ENCODE measurements at regions not wholly inside any gene's neighbourhood (a gene's known extent, or its start where the extent isn't known, plus 50 kb on each side); places are given as distances from the start of the nearest gene placed in this dataset.
"Not testable (repeated sequence)": the region's sequence is repeated elsewhere in the genome, so short reads cannot be mapped to it uniquely, and the experiment has no call there.

GRCh38 chr3:157914882-157915281 is 191.3 kb downstream of the SHOX2 start:
- Mint-ChIP-seq H3K27ac (no peak overlapping the region), H3K36me3 (no peaks in the 10 kb centered on the region), H3K27me3 (no peaks in the 10 kb centered on the region), H3K4me3 (no peak overlapping the region), H3K9me3 (no peaks in the 10 kb centered on the region), H3K4me1 (no peaks in the 10 kb centered on the region)
- ATAC-seq (replicated peaks in 1 of 4) (no peak), DNase-seq (no peak)
- ChIA-PET CTCF (no interaction called here), POLR2A (no interaction called here)
- no peak overlapping the region for H3K27ac ChIP-seq (ENCODE audit: low read length)
- no peaks in the 10 kb centered on the region for H3K27me3 ChIP-seq (replicated peaks in 1 of 2; ENCODE audit: control insufficient read depth in 2 of 2, extremely low read depth in 1 of 2, insufficient read depth in 2 of 2, low read length in 1 of 2)
- no peaks in the 10 kb centered on the region for H3K9me3 ChIP-seq
- no peaks in the 10 kb centered on the region for H3K4me1 ChIP-seq (ENCODE audit: control insufficient read depth in 1 of 2, extremely low read depth in 1 of 2, insufficient read depth in 2 of 2, low read length in 2 of 2)
- no peaks in the 10 kb centered on the region for H3K36me3 ChIP-seq (ENCODE audit: control insufficient read depth in 2 of 2, extremely low read depth in 1 of 2, insufficient read depth in 1 of 2, low read length in 1 of 2)
- no peak overlapping the region for H3K4me3 ChIP-seq (ENCODE audit: control insufficient read depth in 1 of 2, extremely low read depth in 1 of 2, low read length in 1 of 2)

GRCh38 chr3:157913741-157914150 is 192.5 kb downstream of the SHOX2 start:
- ATAC-seq (replicated peaks in 1 of 4), result no peak
- no peak overlapping the region for H3K27ac Mint-ChIP-seq
- WGBS (ENCODE audit: insufficient coverage), result no CpG with 5 or more reads among the region's 1 CpG
- Histone ChIP-seq H3K27ac (ENCODE audit: low read length) (no peak overlapping the region), H3K4me1 (ENCODE audit: control insufficient read depth in 1 of 2, extremely low read depth in 1 of 2, insufficient read depth in 2 of 2, low read length in 2 of 2) (no peaks in the 10 kb centered on the region), H3K4me3 (ENCODE audit: control insufficient read depth in 1 of 2, extremely low read depth in 1 of 2, low read length in 1 of 2) (no peak overlapping the region), H3K9me3 (no peaks in the 10 kb centered on the region), H3K36me3 (ENCODE audit: control insufficient read depth in 2 of 2, extremely low read depth in 1 of 2, insufficient read depth in 1 of 2, low read length in 1 of 2) (no peaks in the 10 kb centered on the region), H3K27me3 (replicated peaks in 1 of 2; ENCODE audit: control insufficient read depth in 2 of 2, extremely low read depth in 1 of 2, insufficient read depth in 2 of 2, low read length in 1 of 2) (no peaks in the 10 kb centered on the region)
- no peaks in the 10 kb centered on the region for H3K9me3 Mint-ChIP-seq
- ChIA-PET POLR2A (no interaction called here), CTCF (no interaction called here)
- no peaks in the 10 kb centered on the region for H3K27me3 Mint-ChIP-seq
- no peak for DNase-seq
- no peak overlapping the region for H3K4me3 Mint-ChIP-seq
- H3K4me1 Mint-ChIP-seq, result no peaks in the 10 kb centered on the region
- H3K36me3 Mint-ChIP-seq, result no peaks in the 10 kb centered on the region

- no peak overlapping the region for H3K4me3 ChIP-seq (ENCODE audit: control insufficient read depth in 1 of 2, extremely low read depth in 1 of 2, low read length in 1 of 2)
- ATAC-seq (replicated peaks in 1 of 4) (no peak), DNase-seq (no peak)
- Mint-ChIP-seq H3K36me3 (no peaks in the 10 kb centered on the region), H3K27me3 (no peaks in the 10 kb centered on the region), H3K4me1 (no peaks in the 10 kb centered on the region), H3K4me3 (no peak overlapping the region), H3K27ac (no peak overlapping the region), H3K9me3 (no peaks in the 10 kb centered on the region)
- 56% methylated on average over 3 of the region's 5 CpGs for WGBS (ENCODE audit: insufficient coverage)
- POLR2A ChIA-PET, result no interaction called here
- H3K36me3 ChIP-seq (ENCODE audit: control insufficient read depth in 2 of 2, extremely low read depth in 1 of 2, insufficient read depth in 1 of 2, low read length in 1 of 2), result no peaks in the 10 kb centered on the region
- CTCF ChIA-PET, result no interaction called here
- no peaks in the 10 kb centered on the region for H3K27me3 ChIP-seq (replicated peaks in 1 of 2; ENCODE audit: control insufficient read depth in 2 of 2, extremely low read depth in 1 of 2, insufficient read depth in 2 of 2, low read length in 1 of 2)
- no peak overlapping the region for H3K27ac ChIP-seq (ENCODE audit: low read length)
- no peaks in the 10 kb centered on the region for H3K9me3 ChIP-seq
- no peaks in the 10 kb centered on the region for H3K4me1 ChIP-seq (ENCODE audit: control insufficient read depth in 1 of 2, extremely low read depth in 1 of 2, insufficient read depth in 2 of 2, low read length in 2 of 2)
These were observed 193.4 kb downstream of the SHOX2 start for GRCh38 chr3:157912514-157913451.

- Histone ChIP-seq H3K27ac (ENCODE audit: low read length) (no peak overlapping the region), H3K27me3 (replicated peaks in 1 of 2; ENCODE audit: control insufficient read depth in 2 of 2, extremely low read depth in 1 of 2, insufficient read depth in 2 of 2, low read length in 1 of 2) (no peaks in the 10 kb centered on the region), H3K4me1 (ENCODE audit: control insufficient read depth in 1 of 2, extremely low read depth in 1 of 2, insufficient read depth in 2 of 2, low read length in 2 of 2) (no peaks in the 10 kb centered on the region), H3K4me3 (ENCODE audit: control insufficient read depth in 1 of 2, extremely low read depth in 1 of 2, low read length in 1 of 2) (no peak overlapping the region), H3K36me3 (ENCODE audit: control insufficient read depth in 2 of 2, extremely low read depth in 1 of 2, insufficient read depth in 1 of 2, low read length in 1 of 2) (no peaks in the 10 kb centered on the region), H3K9me3 (no peaks in the 10 kb centered on the region)
- H3K27ac Mint-ChIP-seq, result no peak overlapping the region
- no peaks in the 10 kb centered on the region for H3K4me1 Mint-ChIP-seq
- POLR2A ChIA-PET, result no interaction called here
- ATAC-seq (replicated peaks in 1 of 4), result no peak
- peaks cover 8 to 22% (median 10%) of the 10 kb centered on the region in 3 donors for H3K9me3 Mint-ChIP-seq
- H3K36me3 Mint-ChIP-seq, result no peaks in the 10 kb centered on the region
- H3K4me3 Mint-ChIP-seq, result no peak overlapping the region
- DNase-seq, result no peak
- CTCF ChIA-PET, result no interaction called here
- no peaks in the 10 kb centered on the region for H3K27me3 Mint-ChIP-seq
These were observed 199.6 kb downstream of the SHOX2 start for GRCh38 chr3:157906627-157907026.

GRCh38 chr3:157905885-157906284 is 200.3 kb downstream of the SHOX2 start:
- Histone ChIP-seq H3K9me3 (no peaks in the 10 kb centered on the region), H3K36me3 (ENCODE audit: control insufficient read depth in 2 of 2, extremely low read depth in 1 of 2, insufficient read depth in 1 of 2, low read length in 1 of 2) (no peaks in the 10 kb centered on the region), H3K4me1 (ENCODE audit: control insufficient read depth in 1 of 2, extremely low read depth in 1 of 2, insufficient read depth in 2 of 2, low read length in 2 of 2) (no peaks in the 10 kb centered on the region), H3K4me3 (ENCODE audit: control insufficient read depth in 1 of 2, extremely low read depth in 1 of 2, low read length in 1 of 2) (no peak overlapping the region), H3K27me3 (replicated peaks in 1 of 2; ENCODE audit: control insufficient read depth in 2 of 2, extremely low read depth in 1 of 2, insufficient read depth in 2 of 2, low read length in 1 of 2) (no peaks in the 10 kb centered on the region), H3K27ac (ENCODE audit: low read length) (no peak overlapping the region)
- no peak overlapping the region for H3K27ac Mint-ChIP-seq
- DNase-seq (no peak), ATAC-seq (replicated peaks in 1 of 4) (no peak)
- CTCF ChIA-PET, result no interaction called here
- no peaks in the 10 kb centered on the region for H3K4me1 Mint-ChIP-seq
- no peaks in the 10 kb centered on the region for H3K36me3 Mint-ChIP-seq
- no peaks in the 10 kb centered on the region for H3K27me3 Mint-ChIP-seq
- WGBS (ENCODE audit: insufficient coverage), result no CpG with 5 or more reads among the region's 1 CpG
- POLR2A ChIA-PET, result no interaction called here
- peaks cover 8 to 22% (median 10%) of the 10 kb centered on the region in 3 donors for H3K9me3 Mint-ChIP-seq
- no peak overlapping the region for H3K4me3 Mint-ChIP-seq

GRCh38 chr3:157902680-157903079 is 203.5 kb downstream of the SHOX2 start:
- H3K27me3 ChIP-seq (replicated peaks in 1 of 2; ENCODE audit: control insufficient read depth in 2 of 2, extremely low read depth in 1 of 2, insufficient read depth in 2 of 2, low read length in 1 of 2); H3K9me3 ChIP-seq; H3K27me3 Mint-ChIP-seq; CTCF ChIA-PET; H3K4me1 Mint-ChIP-seq; DNase-seq; H3K27ac Mint-ChIP-seq; H3K4me1 ChIP-seq (ENCODE audit: control insufficient read depth in 1 of 2, extremely low read depth in 1 of 2, insufficient read depth in 2 of 2, low read length in 2 of 2); ATAC-seq (replicated peaks in 1 of 4); H3K4me3 ChIP-seq (ENCODE audit: control insufficient read depth in 1 of 2, extremely low read depth in 1 of 2, low read length in 1 of 2); POLR2A ChIA-PET; H3K27ac ChIP-seq (ENCODE audit: low read length); H3K36me3 Mint-ChIP-seq; H3K36me3 ChIP-seq (ENCODE audit: control insufficient read depth in 2 of 2, extremely low read depth in 1 of 2, insufficient read depth in 1 of 2, low read length in 1 of 2); H3K4me3 Mint-ChIP-seq: not testable (repeated sequence)
- no CpG with 5 or more reads among the region's 4 CpGs for WGBS (ENCODE audit: insufficient coverage)
- H3K9me3 Mint-ChIP-seq, result peaks cover 8 to 25% (median 10%) of the 10 kb centered on the region in 3 donors

GRCh38 chr3:157888040-157888439 is 218.2 kb downstream of the SHOX2 start:
- no peak for DNase-seq
- ATAC-seq (replicated peaks in 1 of 4), result no peak
- Mint-ChIP-seq H3K4me1 (no peaks in the 10 kb centered on the region), H3K36me3 (no peaks in the 10 kb centered on the region), H3K4me3 (no peak overlapping the region), H3K9me3 (peaks cover 0 to 6% (median 2%) of the 10 kb centered on the region in 3 donors), H3K27ac (no peak overlapping the region), H3K27me3 (no peaks in the 10 kb centered on the region)
- WGBS (ENCODE audit: insufficient coverage), result no CpG with 5 or more reads among the region's 1 CpG
- Histone ChIP-seq H3K27ac (ENCODE audit: low read length) (no peak overlapping the region), H3K36me3 (ENCODE audit: control insufficient read depth in 2 of 2, extremely low read depth in 1 of 2, insufficient read depth in 1 of 2, low read length in 1 of 2) (no peaks in the 10 kb centered on the region), H3K27me3 (replicated peaks in 1 of 2; ENCODE audit: control insufficient read depth in 2 of 2, extremely low read depth in 1 of 2, insufficient read depth in 2 of 2, low read length in 1 of 2) (no peaks in the 10 kb centered on the region), H3K4me3 (ENCODE audit: control insufficient read depth in 1 of 2, extremely low read depth in 1 of 2, low read length in 1 of 2) (no peak overlapping the region), H3K9me3 (no peaks in the 10 kb centered on the region), H3K4me1 (ENCODE audit: control insufficient read depth in 1 of 2, extremely low read depth in 1 of 2, insufficient read depth in 2 of 2, low read length in 2 of 2) (no peaks in the 10 kb centered on the region)
- POLR2A ChIA-PET, result no interaction called here
- CTCF ChIA-PET, result no interaction called here
